ENCODE measurements at regions not wholly inside any gene's neighbourhood (a gene's known extent, or its start where the extent isn't known, plus 50 kb on each side); places are given as distances from the start of the nearest gene placed in this dataset.
"Not testable (repeated sequence)": the region's sequence is repeated elsewhere in the genome, so short reads cannot be mapped to it uniquely, and the experiment has no call there.

GRCh38 chr2:111432423-111432822 is 311.7 kb downstream of the BCL2L11 start:
- FAIRE-seq, result not testable (repeated sequence)

GRCh38 chr2:111432916-111433499 is 312.3 kb downstream of the BCL2L11 start:
- FAIRE-seq, result not testable (repeated sequence)

- not testable (repeated sequence) for FAIRE-seq
Measured at GRCh38 chr2:111433892-111434607, 313.3 kb downstream of the BCL2L11 start.

GRCh38 chr2:111434608-111434939 is 313.9 kb downstream of the BCL2L11 start:
- FAIRE-seq, result not testable (repeated sequence)

GRCh38 chr2:111435553-111436310 is 315.0 kb downstream of the BCL2L11 start:
- FAIRE-seq, result not testable (repeated sequence)

- not testable (repeated sequence) for FAIRE-seq
Measured at GRCh38 chr2:111436411-111436810, 315.7 kb downstream of the BCL2L11 start.

- not testable (repeated sequence) for FAIRE-seq
Measured at GRCh38 chr2:111437288-111437990, 316.7 kb downstream of the BCL2L11 start.

- not testable (repeated sequence) for FAIRE-seq
Measured at GRCh38 chr2:111438161-111438560, 317.4 kb downstream of the BCL2L11 start.

- FAIRE-seq, result not testable (repeated sequence)
Measured at GRCh38 chr2:111439237-111439636, 318.5 kb downstream of the BCL2L11 start.

- FAIRE-seq, result not testable (repeated sequence)
Measured at GRCh38 chr2:111441614-111442013, 320.9 kb downstream of the BCL2L11 start.

- not testable (repeated sequence) for FAIRE-seq
Measured at GRCh38 chr2:111442767-111443454, 322.2 kb downstream of the BCL2L11 start.

- not testable (repeated sequence) for FAIRE-seq
Measured at GRCh38 chr2:111444516-111444915, 323.8 kb downstream of the BCL2L11 start.

- FAIRE-seq, result not testable (repeated sequence)
Measured at GRCh38 chr2:111445191-111445929, 324.6 kb downstream of the BCL2L11 start.

GRCh38 chr2:111445941-111446340 is 325.2 kb downstream of the BCL2L11 start:
- FAIRE-seq, result not testable (repeated sequence)

- not testable (repeated sequence) for FAIRE-seq
Measured at GRCh38 chr2:111447482-111447881, 326.8 kb downstream of the BCL2L11 start.

GRCh38 chr2:111448796-111449195 is 328.1 kb downstream of the BCL2L11 start:
- not testable (repeated sequence) for FAIRE-seq

- FAIRE-seq, result not testable (repeated sequence)
Measured at GRCh38 chr2:111450526-111450925, 329.8 kb downstream of the BCL2L11 start.

- FAIRE-seq, result not testable (repeated sequence)
Measured at GRCh38 chr2:111451692-111452199, 331.0 kb downstream of the BCL2L11 start.

- FAIRE-seq, result not testable (repeated sequence)
Measured at GRCh38 chr2:111452208-111452607, 331.5 kb downstream of the BCL2L11 start.

- not testable (repeated sequence) for FAIRE-seq
Measured at GRCh38 chr2:111453308-111453707, 332.6 kb downstream of the BCL2L11 start.

- not testable (repeated sequence) for FAIRE-seq
Measured at GRCh38 chr2:111453816-111454215, 333.1 kb downstream of the BCL2L11 start.
